GM12878 (cell line): ENCODE measurements at regions not wholly inside any gene's neighbourhood (a gene's known extent, or its start where the extent isn't known, plus 50 kb on each side); places are given as distances from the start of the nearest gene placed in this dataset.

ENCODE experiments used
- ATAC-seq: fragments of 200-7000 bp; cut with Tn5 transposase; 3 replicates; pipeline ENCODE4 v1.9.1; 2020; ENCODE audit warnings: mild to moderate bottlenecking, moderate library complexity
- BruUV-seq: library from RNA; stranded (reverse); fragments of 400-500 nt; replicated peaks from 2 replicates; lab custom pipeline; 2021; lab: Mats Ljungman, UMichigan
- CTCF ChIA-PET: fragments of 300-600 bp; sonication (Branson Sonifier 250); formaldehyde crosslinking; extraction: SDS; loops from one replicate; lab custom pipeline; 2021; ENCODE audit warnings: inconsistent platforms; lab: Yijun Ruan, JAX
- POLR2A ChIA-PET: fragments of 350-600 bp; formaldehyde crosslinking; extraction: SDS; loops from one replicate; lab custom pipeline; 2021; ENCODE audit warnings: inconsistent platforms; lab: Charles Lee
- RAD21 ChIA-PET: fragments of 300-600 bp; sonication (Branson Sonifier 250); formaldehyde crosslinking; loops from one replicate; lab custom pipeline; 2023; ENCODE audit warnings: antibody characterized with exemption; ENCODE audit not compliant: unreplicated experiment; lab: Charles Lee
- SMC1A ChIA-PET: fragments of 300-600 bp; sonication (Branson Sonifier 250); formaldehyde crosslinking; loops from one replicate; lab custom pipeline; 2023; ENCODE audit not compliant: unreplicated experiment, uncharacterized antibody; lab: Charles Lee
- DNase-seq: peaks from one replicate; pipeline ENCODE4 v3.0.0-alpha.2; 2011; ENCODE audit warnings: low read depth, low spot score
- FAIRE-seq: peaks from 3 replicates; lab custom pipeline; 2011; peaks lifted over from hg19 to GRCh38; lab: Jason Lieb, UNC
- H2AFZ ChIP-seq: 2 replicates; pipeline ENCODE4 v1.6.0; 2011; ENCODE audit warnings: low read depth, low read length, control low read depth; ENCODE audit not compliant: control insufficient read depth
- H3K27ac ChIP-seq: 2 replicates; pipeline ENCODE4 v1.5.1; 2011; ENCODE audit warnings: control low read depth; ENCODE audit not compliant: control insufficient read depth, insufficient read depth
- H3K27me3 ChIP-seq, 2 experiments: replicated peaks in 1 of 2; 2 replicates each; pipeline versions ENCODE4 v1.6.0 to v1.6.1; 2011; ENCODE audit warnings: low read length in 1 of 2; ENCODE audit not compliant: control insufficient read depth in 2 of 2, insufficient read depth in 2 of 2
- H3K36me3 ChIP-seq, 2 experiments: 2 replicates each; pipeline ENCODE4 v1.5.1; 2011; ENCODE audit warnings: low read length in 1 of 2; ENCODE audit not compliant: control insufficient read depth in 2 of 2, insufficient read depth in 2 of 2
- H3K4me1 ChIP-seq: 2 replicates; pipeline ENCODE4 v1.6.1; 2011; ENCODE audit warnings: mild to moderate bottlenecking, low read length, moderate library complexity, mixed read lengths; ENCODE audit not compliant: control insufficient read depth, insufficient read depth
- H3K4me2 ChIP-seq: 2 replicates; pipeline ENCODE4 v1.6.0; 2011; ENCODE audit warnings: control low read depth; ENCODE audit not compliant: control insufficient read depth, insufficient read depth
- H3K4me3 ChIP-seq: fragments of 200-600 bp; sonication (generic); 2 replicates; pipeline ENCODE4 v1.5.1; 2016
- H3K79me2 ChIP-seq: 2 replicates; pipeline ENCODE4 v1.6.0; 2011; ENCODE audit warnings: low read length; ENCODE audit not compliant: control insufficient read depth, insufficient read depth
- H3K9ac ChIP-seq: 2 replicates; pipeline ENCODE4 v1.8.0; 2011; ENCODE audit warnings: low read length, control low read depth, mixed read lengths; ENCODE audit not compliant: control insufficient read depth, insufficient read depth
- H3K9me3 ChIP-seq: replicated peaks from 3 replicates; pipeline ENCODE4 v1.5.1; 2011; ENCODE audit warnings: mild to moderate bottlenecking, low read length; ENCODE audit not compliant: control insufficient read depth, insufficient read depth
- H4K20me1 ChIP-seq: 2 replicates; pipeline ENCODE4 v1.6.0; 2011; ENCODE audit not compliant: control insufficient read depth, insufficient read depth
- ASH2L ChIP-seq: fragments of 300-600, 200-600 bp; sonication (generic); IDR thresholded peaks from 2 replicates; pipeline ENCODE4 v1.6.1; 2017; ENCODE audit warnings: low read depth, mild to moderate bottlenecking, borderline replicate concordance
- BCLAF1 ChIP-seq: fragments of 450-650 bp; IDR thresholded peaks from 2 replicates; pipeline ENCODE4 v1.6.1; 2017; ENCODE audit warnings: antibody characterized with exemption, mild to moderate bottlenecking, moderate library complexity
- CEBPZ ChIP-seq: fragments of 150-350 bp; IDR thresholded peaks from 2 replicates; pipeline ENCODE4 v1.6.1; 2016; ENCODE audit warnings: low read depth, low read length
- EED ChIP-seq: sonication (generic); IDR thresholded peaks from 2 replicates; pipeline ENCODE4 v1.6.1; 2016; ENCODE audit warnings: antibody characterized with exemption, low read depth
- FOXM1 ChIP-seq: IDR thresholded peaks from 2 replicates; pipeline ENCODE4 v1.6.1; 2012; ENCODE audit warnings: low read depth, mild to moderate bottlenecking, inconsistent platforms, low read length, moderate library complexity
- HDAC6 ChIP-seq: fragments of 200-600 bp; sonication (generic); IDR thresholded peaks from one replicate; pipeline ENCODE4 v1.8.0; 2017; ENCODE audit warnings: antibody characterized with exemption; ENCODE audit not compliant: unreplicated experiment
- NFIC ChIP-seq: IDR thresholded peaks from 2 replicates; pipeline ENCODE4 v1.6.1; 2012; ENCODE audit warnings: low read depth, mild to moderate bottlenecking, inconsistent platforms, low read length, moderate library complexity
- SIX5 ChIP-seq: IDR thresholded peaks from 2 replicates; pipeline ENCODE4 v1.6.1; 2011; ENCODE audit warnings: mild to moderate bottlenecking, low read depth, low read length, moderate library complexity; ENCODE audit not compliant: severe bottlenecking
- SP1 ChIP-seq: IDR thresholded peaks from one replicate; pipeline ENCODE4 v1.6.1; 2011; ENCODE audit warnings: low read depth, low read length
- WRNIP1 ChIP-seq: IDR thresholded peaks from 2 replicates; pipeline ENCODE4 v1.6.1; 2011; ENCODE audit warnings: low read depth, low read length, improper control_type of control experiment, borderline replicate concordance
- WGBS: methylation state at CpG from one replicate; pipeline ENCODE4 v1.1.6; 2016; ENCODE audit warnings: low lambda C conversion rate; ENCODE audit not compliant: insufficient replicate concordance, insufficient coverage; ENCODE audit errors: missing lambda C conversion rate; 5-methylcytosine and 5-hydroxymethylcytosine counted together
- in situ Hi-C: fragments of 300-500 bp; cut with MboI; formaldehyde crosslinking; loops from 9 replicates; pipeline ENCODE4 v1.14.3; 2018; ENCODE audit warnings: mixed read lengths
- intact Hi-C: fragments of 100-400 bp; cut with micrococcal nuclease; formaldehyde crosslinking; loops from one replicate; pipeline ENCODE4 v1.14.2; 2022; ENCODE audit not compliant: unreplicated experiment

- Histone ChIP-seq H3K36me3 (no peaks in the 10 kb centered on the region), H3K4me3 (no peak overlapping the region), H3K9ac (no peak overlapping the region), H2AFZ (no peak overlapping the region), H3K9me3 (no peaks in the 10 kb centered on the region; the same call in 2 of the 3 replicates), H4K20me1 (no peaks in the 10 kb centered on the region), H3K27ac (no peak overlapping the region), H3K4me2 (no peak overlapping the region), H3K79me2 (no peaks in the 10 kb centered on the region), H3K4me1 (no peaks in the 10 kb centered on the region), H3K27me3 (no peaks in the 10 kb centered on the region)
- in situ Hi-C loops = no loop called here
- ChIA-PET POLR2A (no interaction called here), CTCF (interaction anchor here (0.8 kb wide), 1 partner anchor 203 kb away, joined by 3 read pairs; no protein-coding TSS in a partner anchor), RAD21 (no interaction called here), SMC1A (no interaction called here)
- DNase-seq = no peak
- TF ChIP-seq FOXM1 (no peak), EED (no peak), ASH2L (no peak)
- no peak for FAIRE-seq
- intact Hi-C loops = no loop called here
- BruUV-seq = no TSS peak
- no peak for ATAC-seq
- 26% methylated on average over 5 of the region's 5 CpGs for WGBS
Measured at GRCh38 chr1:14421295-14421976, 177.0 kb upstream of the KAZN start.

GRCh38 chr1:14421977-14422609, 176.4 kb upstream of the KAZN start:
- ATAC-seq (no peak), FAIRE-seq (no peak), DNase-seq (no peak)
- Histone ChIP-seq H3K4me3 (no peak overlapping the region), H3K9ac (no peak overlapping the region), H3K27me3 (no peaks in the 10 kb centered on the region), H4K20me1 (no peaks in the 10 kb centered on the region), H3K4me2 (no peak overlapping the region), H2AFZ (no peak overlapping the region), H3K4me1 (no peaks in the 10 kb centered on the region), H3K79me2 (no peaks in the 10 kb centered on the region), H3K36me3 (no peaks in the 10 kb centered on the region), H3K9me3 (no peaks in the 10 kb centered on the region; the same call in 2 of the 3 replicates), H3K27ac (no peak overlapping the region)
- WGBS = 40% methylated on average over 9 of the region's 9 CpGs
- ChIA-PET POLR2A (no interaction called here), CTCF (interaction anchor here (0.8 kb wide), 1 partner anchor 204 kb away, joined by 3 read pairs; no protein-coding TSS in a partner anchor), RAD21 (no interaction called here), SMC1A (interaction anchor here (0.8 kb wide), 1 partner anchor 141 kb away, joined by 3 read pairs; no protein-coding TSS in a partner anchor)
- intact Hi-C loops = no loop called here
- in situ Hi-C loops = no loop called here
- BruUV-seq = no TSS peak
- TF ChIP-seq BCLAF1 (no peak), CEBPZ (no peak), SIX5 (no peak), NFIC (no peak), HDAC6 (no peak), WRNIP1 (no peak), SP1 (no peak)
